ENCODE measurements at regions not wholly inside any gene's neighbourhood (a gene's known extent, or its start where the extent isn't known, plus 50 kb on each side); places are given as distances from the start of the nearest gene placed in this dataset.
"Not testable (repeated sequence)": the region's sequence is repeated elsewhere in the genome, so short reads cannot be mapped to it uniquely, and the experiment has no call there.

DNA sequence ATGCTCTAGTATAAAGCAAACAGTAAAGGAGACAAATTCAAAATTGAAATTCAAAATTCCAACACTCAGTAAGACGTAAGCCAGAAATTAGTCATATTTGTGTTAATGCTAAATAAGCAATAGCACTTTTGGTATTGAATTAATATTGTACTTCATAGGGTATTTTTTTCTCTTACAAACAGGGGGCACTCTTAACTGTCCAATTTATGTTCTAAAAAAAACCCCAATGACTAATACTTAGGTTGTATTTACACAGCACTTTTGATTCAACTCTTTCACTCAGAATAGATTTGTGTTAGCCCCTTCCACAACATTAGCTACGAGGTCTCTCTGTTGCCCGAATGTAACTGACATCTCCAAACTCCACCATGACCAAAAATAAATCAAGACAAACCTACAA lies 284.9 kb upstream of the COBL start:
- DNase-seq (ENCODE audit: low read depth in 4 of 4, low spot score in 3 of 4) = no peak

DNA sequence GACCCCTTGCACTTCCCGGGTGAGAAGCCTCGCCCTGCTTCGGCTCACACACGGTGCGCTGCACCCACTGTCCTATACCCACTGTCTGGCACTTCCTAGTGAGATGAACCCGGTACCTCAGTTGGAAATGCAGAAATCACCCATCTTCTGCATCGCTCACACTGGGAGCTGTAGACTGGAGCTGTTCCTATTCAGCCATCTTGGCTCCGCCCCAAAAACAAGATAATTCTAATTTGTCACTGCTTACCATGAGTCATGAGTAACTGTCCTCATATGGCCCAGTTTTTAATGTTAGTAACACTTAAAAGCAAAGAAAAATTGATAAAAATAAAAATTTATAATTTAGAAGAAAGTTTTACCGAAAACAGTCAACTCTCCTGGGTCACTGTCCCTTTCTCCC lies 283.3 kb upstream of the COBL start:
- DNase-seq (ENCODE audit: low read depth in 4 of 4, low spot score in 3 of 4) = not testable (repeated sequence)

DNA sequence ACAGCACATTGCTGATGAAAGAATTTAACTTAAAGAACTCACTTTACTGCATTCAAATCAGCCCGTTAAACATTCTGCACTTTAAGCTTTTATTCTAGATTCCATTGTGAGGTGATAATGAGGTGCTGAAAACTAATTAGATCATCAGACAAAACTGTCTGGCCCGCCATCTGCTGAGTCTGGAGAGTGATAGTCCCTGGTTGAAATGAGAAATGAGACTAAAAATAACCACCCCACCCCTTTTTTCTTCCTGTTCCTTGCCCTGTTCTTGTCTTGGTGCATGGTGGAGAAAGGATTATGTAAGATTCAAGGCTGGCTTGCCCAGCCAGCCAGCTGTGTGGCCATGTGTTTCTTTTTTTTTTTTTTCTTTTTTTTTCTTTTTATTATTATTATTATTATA lies 277.0 kb upstream of the COBL start:
- DNase-seq (ENCODE audit: low read depth in 4 of 4, low spot score in 3 of 4) = no peak

DNA sequence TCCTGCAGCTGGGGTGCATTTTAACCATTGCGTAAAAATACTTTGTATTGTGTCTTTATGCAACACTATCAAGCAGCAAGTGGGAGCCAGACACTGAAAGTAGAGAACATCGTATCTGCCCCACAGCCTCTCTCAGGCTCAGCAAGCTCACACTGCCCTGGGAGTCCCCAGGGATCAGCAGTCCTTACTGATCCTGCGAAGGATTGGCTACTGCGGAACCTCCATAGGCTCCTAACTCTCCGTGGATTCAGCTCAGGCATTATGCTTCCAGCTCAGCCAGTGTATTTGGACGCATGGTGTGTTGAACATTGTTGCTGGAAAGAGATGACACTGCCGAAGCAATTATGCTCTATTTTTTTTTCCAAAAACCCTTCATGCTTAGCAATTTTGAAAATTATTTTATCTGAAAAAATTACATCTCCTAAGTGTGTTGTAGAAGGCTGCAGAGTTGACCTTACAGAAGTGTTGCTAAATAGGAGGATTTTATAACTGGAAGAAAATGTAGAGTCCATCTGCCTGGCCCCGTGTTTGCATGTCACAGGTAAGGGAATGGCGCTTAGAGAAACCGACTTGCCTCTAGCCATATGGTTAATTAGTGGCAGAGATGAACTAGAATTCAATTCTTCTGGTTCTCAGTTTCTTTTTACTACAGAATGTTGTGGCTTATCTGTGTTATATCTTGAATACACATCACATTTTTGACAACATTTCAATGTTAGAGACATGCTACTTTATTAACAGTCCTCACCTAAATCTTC lies 276.4 kb upstream of the COBL start:
- no peak for DNase-seq (ENCODE audit: low read depth in 4 of 4, low spot score in 3 of 4)

DNA sequence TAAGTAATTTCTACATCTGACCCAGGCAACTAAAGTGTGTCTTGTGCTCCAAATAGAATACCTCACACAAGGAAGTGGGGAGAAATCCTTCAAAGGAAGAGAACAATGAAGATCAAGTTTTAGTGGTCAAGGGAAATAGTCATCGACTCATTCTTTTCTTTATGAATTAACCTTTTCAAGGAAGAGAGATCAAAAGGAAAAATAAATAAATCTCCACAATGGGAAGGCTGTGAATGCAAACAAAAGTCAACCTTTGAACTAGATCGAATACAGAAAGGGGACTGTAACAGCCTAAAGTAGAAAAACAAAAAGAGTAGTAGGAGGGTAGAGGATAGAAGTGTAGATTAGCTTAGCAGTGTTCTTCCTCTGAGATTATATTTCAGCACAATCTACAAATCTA lies 274.6 kb upstream of the COBL start:
- no peak for DNase-seq (ENCODE audit: low read depth in 4 of 4, low spot score in 3 of 4)

DNA sequence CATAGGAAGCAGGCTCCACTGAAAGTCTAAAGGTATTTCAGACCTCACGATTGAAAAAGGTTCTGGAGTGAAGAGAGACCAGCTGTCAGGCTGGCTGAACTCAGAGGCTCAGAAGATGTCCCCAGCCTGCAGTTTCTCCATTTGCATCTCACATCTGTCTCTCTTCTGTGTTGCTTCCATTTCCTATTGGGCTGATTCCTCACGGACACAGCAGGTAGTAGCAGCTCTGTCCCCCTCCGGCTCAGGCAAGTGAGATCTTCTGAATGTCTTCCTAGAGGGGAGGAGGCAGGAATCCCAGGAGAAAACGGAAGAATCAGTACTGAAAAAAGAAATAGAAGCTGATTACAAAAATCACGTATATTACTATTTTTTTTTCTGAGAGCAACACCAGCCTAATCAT lies 274.1 kb upstream of the COBL start:
- no peak for DNase-seq (ENCODE audit: low read depth in 4 of 4, low spot score in 3 of 4)

DNA sequence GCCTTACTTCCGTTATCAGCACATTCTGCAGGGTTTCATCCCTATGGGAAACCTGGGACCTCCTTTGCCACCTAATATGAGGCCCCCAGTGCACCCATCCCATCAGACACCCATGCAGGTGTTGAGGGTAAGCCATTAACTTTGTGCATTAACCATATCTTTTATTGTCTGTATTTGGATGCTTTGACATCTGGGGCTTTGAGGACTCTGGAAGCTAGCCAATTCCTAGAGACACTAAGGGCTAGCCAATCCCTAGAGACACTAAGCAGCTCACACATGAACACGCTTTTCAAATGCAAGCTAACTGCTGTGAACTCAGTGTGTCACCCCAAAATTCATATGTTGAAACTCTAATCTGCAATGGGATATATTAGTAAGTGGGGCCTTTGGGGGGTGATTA lies 272.5 kb upstream of the COBL start:
- no peak for DNase-seq (ENCODE audit: low read depth in 4 of 4, low spot score in 3 of 4)

DNA sequence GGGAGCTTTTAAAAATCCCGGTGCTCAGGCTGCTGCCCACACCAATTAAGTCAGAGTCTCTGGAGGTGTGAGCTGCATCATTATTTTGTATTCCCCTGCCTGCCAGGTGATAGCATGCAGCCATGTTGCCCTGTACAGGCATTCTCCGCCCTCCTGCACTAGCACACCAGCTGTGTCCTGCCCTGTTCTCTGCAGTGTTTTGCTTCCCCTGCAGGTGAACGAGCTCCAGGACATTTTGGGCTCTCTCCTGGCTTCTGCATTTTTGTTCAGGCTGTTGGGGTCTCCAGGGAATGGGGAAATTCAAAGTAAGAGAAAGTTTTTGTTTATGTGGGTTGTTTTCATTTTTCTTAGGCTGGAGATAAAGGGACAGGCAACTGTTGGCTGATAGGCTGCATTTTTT lies 271.0 kb upstream of the COBL start:
- DNase-seq (ENCODE audit: low read depth in 4 of 4, low spot score in 3 of 4) = no peak

DNA sequence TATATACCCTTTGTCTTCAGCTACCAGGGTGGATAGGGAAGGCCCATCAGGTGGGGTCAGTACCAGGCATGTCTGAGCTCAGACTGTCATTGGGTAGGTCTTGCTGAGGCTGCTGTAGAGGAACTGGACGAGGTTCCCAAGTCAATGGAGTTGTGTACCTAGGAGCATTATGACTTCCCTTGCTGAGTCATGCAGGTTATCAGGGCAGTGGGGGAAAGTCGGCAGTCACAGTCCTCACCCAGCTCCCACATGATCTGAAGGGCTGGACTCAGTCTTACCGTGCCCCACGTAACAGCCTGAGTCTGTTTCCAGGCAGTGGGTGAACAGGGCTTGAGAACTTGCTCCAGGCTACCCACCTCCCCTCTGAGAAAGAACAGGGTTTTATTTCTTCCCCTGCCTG lies 260.8 kb upstream of the COBL start:
- no peak for DNase-seq (ENCODE audit: low read depth in 4 of 4, low spot score in 3 of 4)

DNA sequence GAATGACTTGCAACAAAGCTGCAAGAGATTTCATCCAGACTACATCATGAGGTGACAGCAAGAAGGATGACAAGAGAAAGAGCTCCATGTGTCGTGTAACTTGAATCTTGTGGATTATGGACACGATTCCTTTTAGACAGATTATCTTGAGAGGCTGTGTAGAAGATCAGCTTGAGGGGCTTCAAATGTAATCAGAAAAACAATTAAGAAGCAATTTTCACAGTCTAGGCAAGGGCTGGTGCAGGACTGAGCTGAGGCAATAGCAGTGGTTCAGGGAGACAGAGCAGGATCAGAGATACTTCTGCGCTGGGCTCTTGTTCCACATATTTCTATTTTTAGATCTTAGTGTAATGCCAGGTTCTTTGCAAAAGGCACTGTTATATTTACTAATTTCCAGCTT lies 253.0 kb upstream of the COBL start:
- DNase-seq (ENCODE audit: low read depth in 4 of 4, low spot score in 3 of 4) = no peak

DNA sequence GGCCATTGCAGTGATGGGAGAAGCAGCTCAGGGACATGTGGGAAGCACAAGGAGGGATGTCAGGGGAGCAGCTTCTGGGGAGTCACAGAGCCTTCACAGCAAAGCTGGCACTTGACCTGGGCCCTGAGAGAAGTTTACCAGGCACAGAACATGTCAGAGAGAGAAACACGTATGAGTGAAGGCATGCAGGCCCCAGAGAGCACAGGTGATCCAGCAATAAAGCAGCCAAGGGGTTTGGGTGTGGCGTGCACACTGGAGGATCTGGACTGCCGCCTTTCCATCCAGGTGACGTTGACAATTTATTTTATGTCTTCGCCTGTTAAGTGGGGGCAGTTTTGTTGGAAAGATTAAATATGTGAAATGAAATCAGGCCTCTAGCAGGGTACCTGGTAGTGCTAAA lies 252.6 kb upstream of the COBL start:
- no peak for DNase-seq (ENCODE audit: low read depth in 4 of 4, low spot score in 3 of 4)

DNA sequence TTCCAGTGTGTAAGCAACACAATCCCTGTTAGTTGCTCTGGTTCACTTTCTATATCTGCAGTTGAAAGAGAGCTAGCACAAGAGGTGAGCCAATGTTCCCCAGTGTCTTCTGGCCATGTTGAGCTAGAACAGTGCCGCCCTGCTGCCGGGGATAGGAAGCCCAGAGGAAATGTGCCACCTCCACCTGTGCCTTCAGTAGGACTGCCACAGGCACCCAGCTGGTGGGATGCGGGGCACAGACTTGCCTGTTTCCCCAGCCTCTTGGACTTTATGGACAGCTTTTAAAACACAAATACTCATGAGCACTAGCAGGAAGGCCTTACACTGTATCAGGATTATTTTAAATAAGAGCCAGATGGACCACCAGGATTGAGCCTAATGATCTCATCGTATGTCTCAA lies 234.5 kb upstream of the COBL start:
- no peak for DNase-seq (ENCODE audit: low read depth in 4 of 4, low spot score in 3 of 4)

DNA sequence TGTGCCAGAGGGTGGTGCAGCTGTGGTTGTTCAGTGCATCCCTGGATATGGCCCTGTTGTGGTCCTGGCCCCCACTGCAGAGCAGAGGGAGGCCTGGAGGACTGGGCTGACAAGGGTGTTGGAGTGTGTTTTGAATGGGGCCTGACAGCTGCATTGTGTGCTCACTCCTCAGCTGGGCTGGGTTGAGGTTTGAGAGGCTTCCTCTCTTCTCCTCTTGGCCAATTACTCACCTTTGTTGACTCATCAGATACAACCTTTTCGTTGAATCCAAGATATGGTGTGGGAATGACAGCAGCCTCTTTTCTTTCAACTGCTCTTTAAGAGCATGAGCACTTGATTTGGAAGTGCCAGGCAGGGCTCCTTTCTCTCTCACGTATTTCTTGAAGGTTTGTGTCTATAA lies 228.5 kb upstream of the COBL start:
- no peak for DNase-seq (ENCODE audit: low read depth in 4 of 4, low spot score in 3 of 4)

DNA sequence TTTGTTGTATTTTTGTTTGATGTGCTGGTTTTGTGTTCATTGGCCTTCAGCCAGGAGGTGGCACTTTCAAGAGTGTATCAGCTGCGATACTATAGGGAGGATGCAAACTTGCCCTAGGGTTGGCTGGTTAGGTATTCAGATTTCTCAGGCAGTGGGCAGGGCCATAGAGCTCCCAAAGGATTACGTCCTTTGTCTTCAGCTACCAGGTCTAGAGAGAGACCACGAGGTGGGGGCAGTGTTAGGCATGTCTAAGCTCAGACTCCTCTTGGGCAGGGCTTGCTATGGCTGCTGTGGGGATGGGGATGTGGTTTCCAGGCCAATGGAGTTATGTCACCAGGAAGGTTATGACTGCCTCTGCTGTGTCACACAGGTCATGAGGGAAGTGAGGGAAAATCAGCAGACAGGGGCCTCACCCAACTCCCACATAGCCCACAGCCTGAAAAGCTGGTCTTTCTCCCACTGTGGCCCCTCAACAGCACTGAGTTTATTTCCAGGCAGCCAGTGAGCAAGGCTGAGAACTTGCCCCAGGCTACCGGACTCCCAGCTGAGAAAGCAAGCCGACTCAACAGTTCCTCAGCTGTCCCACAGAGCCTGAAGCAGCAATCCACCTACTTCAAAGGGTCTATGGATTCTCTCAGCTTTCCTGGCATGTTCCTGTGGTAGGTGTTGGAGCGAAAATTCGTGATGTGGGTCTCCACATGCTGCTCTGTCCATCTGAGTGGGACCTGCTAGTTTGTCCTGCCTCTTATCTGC lies 227.4 kb upstream of the COBL start:
- DNase-seq (ENCODE audit: low read depth in 4 of 4, low spot score in 3 of 4) = no peak

DNA sequence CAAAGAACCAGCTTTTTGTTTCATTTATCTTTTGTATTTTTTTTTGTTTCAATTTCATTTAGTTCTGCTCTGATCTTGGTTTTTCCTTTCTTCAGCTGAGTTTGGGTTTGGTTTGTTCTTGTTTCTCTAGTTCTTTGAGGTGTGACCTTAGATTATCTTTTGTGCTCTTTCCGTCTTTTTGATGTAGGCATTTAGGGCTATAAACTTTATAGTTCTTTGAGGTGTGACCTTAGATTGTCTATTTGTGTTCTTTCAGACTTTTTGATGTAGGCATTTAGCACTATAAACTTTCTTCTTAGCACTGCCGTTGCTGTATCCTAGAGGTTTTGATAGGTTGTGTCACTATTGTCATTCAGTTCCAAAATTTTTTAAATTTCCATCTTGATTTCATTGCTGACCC lies 224.3 kb upstream of the COBL start:
- DNase-seq (ENCODE audit: low read depth in 4 of 4, low spot score in 3 of 4) = not testable (repeated sequence)

DNA sequence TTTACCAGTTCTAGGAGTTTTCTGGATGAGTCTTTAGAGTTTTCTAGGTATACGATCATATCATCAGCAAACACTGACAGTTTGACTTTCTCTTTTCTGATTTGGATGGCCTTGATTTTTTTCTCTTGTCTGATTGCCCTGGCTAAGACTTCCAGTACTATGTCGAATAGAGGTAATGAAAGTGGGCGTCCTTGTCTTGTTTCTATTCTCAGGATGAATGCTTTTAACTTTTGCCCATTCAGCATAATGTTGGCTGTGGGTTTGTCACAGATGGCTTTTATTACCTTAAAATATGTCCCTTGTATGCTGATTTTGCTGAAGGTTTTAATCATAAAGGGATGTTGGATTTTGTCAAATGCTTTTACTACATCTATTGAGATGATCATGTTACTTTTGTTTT lies 223.2 kb upstream of the COBL start:
- DNase-seq (ENCODE audit: low read depth in 4 of 4, low spot score in 3 of 4) = no peak

DNA sequence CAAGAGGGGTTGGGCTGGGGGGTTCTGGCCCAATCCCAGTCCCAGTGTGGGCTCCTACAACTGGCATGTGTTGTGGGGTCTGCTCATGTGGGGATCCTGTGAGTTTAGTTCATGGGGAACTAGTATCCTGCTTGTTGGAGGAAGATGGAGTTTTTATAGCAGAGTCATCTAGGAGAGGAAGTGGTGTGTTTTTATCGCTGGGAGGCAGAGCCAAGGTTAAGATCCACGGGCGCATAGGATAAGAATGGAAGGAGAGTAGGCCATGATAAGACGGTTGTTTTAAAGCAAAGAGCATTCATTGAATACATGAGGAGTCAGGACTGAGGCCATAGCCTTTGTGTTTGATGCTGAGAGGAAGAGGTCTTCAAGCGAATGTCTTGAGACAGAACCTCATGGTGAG lies 211.6 kb upstream of the COBL start:
- DNase-seq (ENCODE audit: low read depth in 4 of 4, low spot score in 3 of 4) = no peak

DNA sequence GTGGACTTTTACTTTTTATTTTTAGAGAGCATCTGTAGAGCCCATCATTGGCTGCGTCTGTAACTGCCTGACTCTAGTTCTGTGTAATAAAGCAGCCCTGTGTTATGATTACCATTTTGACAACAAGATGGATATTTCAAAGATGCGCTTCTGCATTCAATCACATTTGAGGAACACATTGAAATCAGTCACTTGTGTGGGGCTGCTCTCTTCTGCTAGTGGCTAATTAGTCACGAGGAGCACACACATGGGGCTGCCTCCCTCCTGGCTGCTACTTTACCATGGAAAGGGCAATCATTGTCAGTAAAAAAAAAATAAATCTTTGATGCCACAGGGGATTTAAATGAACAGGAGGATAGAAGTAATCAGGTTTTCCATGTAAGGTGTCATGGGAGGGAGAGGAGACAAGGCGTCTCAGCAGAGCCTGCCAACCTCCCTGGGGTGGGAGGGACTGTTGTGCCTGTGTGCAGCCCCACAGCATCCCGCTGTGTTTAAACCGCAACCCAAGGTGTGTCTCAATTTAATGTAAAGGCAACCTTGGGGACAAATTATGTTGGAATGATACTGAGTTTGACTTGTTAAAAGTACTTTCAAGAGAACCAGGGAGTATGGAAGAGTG lies 205.2 kb upstream of the COBL start:
- no peak for DNase-seq (ENCODE audit: low read depth in 4 of 4, low spot score in 3 of 4)

DNA sequence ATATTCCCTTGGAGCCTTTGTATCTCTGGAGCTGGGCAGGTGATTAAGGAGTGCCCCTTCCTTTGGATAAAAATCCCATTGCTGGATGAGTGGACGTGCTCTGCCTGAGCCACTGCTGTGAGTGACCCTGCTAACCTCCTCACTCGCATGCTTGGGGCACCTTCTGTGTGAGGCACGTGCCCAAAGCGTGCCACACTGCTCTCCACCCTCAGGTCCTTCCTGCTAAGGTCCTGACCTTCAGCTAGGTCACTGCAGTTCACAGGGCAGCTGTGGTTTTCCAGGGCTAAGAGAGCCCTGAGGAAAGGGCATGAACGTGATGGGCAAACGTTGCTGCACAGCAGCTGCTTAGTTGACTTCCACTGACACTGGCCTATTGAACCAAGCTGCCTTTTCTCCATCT lies 204.4 kb upstream of the COBL start:
- no peak for DNase-seq (ENCODE audit: low read depth in 4 of 4, low spot score in 3 of 4)

DNA sequence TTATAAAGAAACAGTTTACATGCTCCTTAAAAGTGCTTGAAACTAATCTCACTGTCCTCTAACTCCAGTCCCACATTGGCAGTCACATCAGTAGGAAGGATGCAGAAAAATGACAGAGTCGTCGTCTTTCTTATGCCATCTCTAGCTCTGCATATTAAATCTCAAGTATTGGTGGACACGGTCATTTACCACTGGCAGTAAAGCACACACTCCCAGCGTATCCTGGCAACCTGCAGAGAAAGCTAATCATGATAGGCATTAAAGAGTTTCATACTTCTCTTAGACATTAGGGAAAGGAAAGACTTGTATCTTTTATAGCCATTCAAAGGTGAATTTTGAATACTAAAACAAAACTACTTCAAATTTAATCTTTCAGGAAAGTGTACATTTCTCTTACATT lies 202.0 kb upstream of the COBL start:
- DNase-seq (ENCODE audit: low read depth in 4 of 4, low spot score in 3 of 4) = no peak

DNA sequence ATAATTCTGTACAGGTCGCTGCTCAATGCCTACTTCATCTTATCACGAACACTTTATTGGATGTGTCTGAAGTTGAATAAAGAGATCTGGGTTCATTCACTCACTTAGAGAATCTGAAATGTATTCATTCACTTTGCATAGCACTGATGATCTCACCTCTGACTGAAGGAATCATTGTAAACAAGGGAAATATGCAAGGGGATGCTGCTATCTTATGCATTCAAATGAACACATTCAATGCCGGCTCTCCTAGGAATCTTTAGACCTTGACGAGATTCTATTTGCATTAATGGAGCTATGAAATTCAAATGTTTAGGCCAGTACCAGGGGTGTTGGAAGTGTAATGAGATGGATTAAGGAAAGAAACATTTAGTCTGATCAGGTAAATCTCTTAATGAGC lies 200.6 kb upstream of the COBL start:
- DNase-seq (ENCODE audit: low read depth in 4 of 4, low spot score in 3 of 4) = no peak

DNA sequence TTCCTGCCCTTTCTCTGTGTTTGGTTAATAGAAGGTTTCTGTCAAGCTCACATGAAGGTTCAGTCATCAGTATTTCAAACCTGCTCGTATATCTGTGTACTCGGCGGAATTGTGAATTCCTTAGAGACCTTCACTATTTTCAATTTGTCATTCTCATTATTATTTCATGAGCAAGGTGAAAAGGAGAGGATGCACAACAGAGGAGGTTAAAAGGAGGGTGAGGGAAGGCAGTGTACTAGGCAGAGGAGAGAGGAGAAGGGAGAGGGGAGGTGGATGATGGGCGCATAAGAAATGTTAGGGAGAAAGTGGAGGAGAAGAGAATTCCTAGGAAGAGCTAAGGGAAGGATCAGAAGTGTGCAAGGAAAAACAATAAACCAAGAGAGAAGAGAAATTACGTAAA lies 185.0 kb upstream of the COBL start:
- no peak for DNase-seq (ENCODE audit: low read depth in 4 of 4, low spot score in 3 of 4)

Data from right renal pelvis (tissue), 4 donors.